Lower leg skin (tissue), 4 donors: ENCODE measurements at regions not wholly inside any gene's neighbourhood (a gene's known extent, or its start where the extent isn't known, plus 50 kb on each side); places are given as distances from the start of the nearest gene placed in this dataset.

Experiments
- DNase-seq, 2 donors: peaks; one replicate each; pipeline ENCODE4 v3.0.0-alpha.2; 2019; ENCODE audit warnings: low spot score in 2 of 2
- H3K4me3 ChIP-seq: fragments of 200-600 bp; sonication (generic); 2 replicates; pipeline ENCODE4 v1.5.1; 2017; ENCODE audit warnings: mild to moderate bottlenecking, low read depth; ENCODE audit not compliant: poor library complexity, severe bottlenecking
- CTCF ChIP-seq, 3 donors: fragments of 450-650 bp; IDR thresholded peaks; one replicate each; pipeline ENCODE4 v1.5.1; 2016; ENCODE audit warnings: antibody characterized with exemption in 3 of 3, mild to moderate bottlenecking in 3 of 3, moderate library complexity in 2 of 3
- POLR2A ChIP-seq, 2 donors: fragments of 450-650 bp; IDR thresholded peaks; one replicate each; pipeline ENCODE4 v1.6.1; 2016 to 2017; ENCODE audit warnings: antibody characterized with exemption in 2 of 2, mild to moderate bottlenecking in 1 of 2, moderate library complexity in 1 of 2
- WGBS, 2 donors: methylation state at CpG; one replicate each; pipeline ENCODE4 v1.1.5; 2018; 5-methylcytosine and 5-hydroxymethylcytosine counted together
- intact Hi-C: fragments of 100-400 bp; cut with DNase I; formaldehyde crosslinking; loops from one replicate; pipeline ENCODE4 v1.15.0; 2023; ENCODE audit warnings: low total_unique reads

GRCh38 chr1:90838720-90839119, 121.6 kb upstream of the BARHL2 start:
- H3K4me3 ChIP-seq, result no peak overlapping the region
- no peak for TF ChIP-seq POLR2A (IDR thresholded peaks at IDR 0.05)
- TF ChIP-seq CTCF (IDR thresholded peaks at IDR 0.05), result no peak
- DNase-seq, result no peak
- intact Hi-C loops, result no loop called here

GRCh38 chr1:90837420-90837819, 120.3 kb upstream of the BARHL2 start:
- intact Hi-C loops, result no loop called here
- no peak overlapping the region for H3K4me3 ChIP-seq
- TF ChIP-seq CTCF (IDR thresholded peaks at IDR 0.05) (no peak), POLR2A (IDR thresholded peaks at IDR 0.05) (no peak)
- 47 to 50% methylated on average over 7 of the region's 7 CpGs for WGBS, 2 donors
- DNase-seq, result no peak

GRCh38 chr1:90836345-90836679, 119.2 kb upstream of the BARHL2 start:
- 8 to 14% methylated on average over 8 of the region's 8 CpGs for WGBS, 2 donors
- intact Hi-C loops, result no loop called here

GRCh38 chr1:90835661-90836344, 118.7 kb upstream of the BARHL2 start:
- intact Hi-C loops, result no loop called here
- WGBS, 2 donors, result 8 to 9% methylated on average over 43 to 49 of the region's 59 CpGs
- DNase-seq, result no peak

More at GRCh38 chr1:90836345-90836679, 119.2 kb upstream of the BARHL2 start:
- no peak for TF ChIP-seq CTCF (IDR thresholded peaks at IDR 0.05)
- TF ChIP-seq POLR2A (IDR thresholded peaks at IDR 0.05), result no peak
- DNase-seq, result no peak
- H3K4me3 ChIP-seq, result no peak overlapping the region

GRCh38 chr1:90834886-90835660, 118.0 kb upstream of the BARHL2 start:
- DNase-seq, result no peak
- 13 to 22% methylated on average over 25 to 32 of the region's 40 CpGs for WGBS, 2 donors
- TF ChIP-seq CTCF (IDR thresholded peaks at IDR 0.05), result no peak
- TF ChIP-seq POLR2A (IDR thresholded peaks at IDR 0.05), result no peak
- no peak overlapping the region for H3K4me3 ChIP-seq
- intact Hi-C loops, result no loop called here

More at GRCh38 chr1:90835661-90836344, 118.7 kb upstream of the BARHL2 start:
- TF ChIP-seq CTCF (IDR thresholded peaks at IDR 0.05) (no peak), POLR2A (IDR thresholded peaks at IDR 0.05) (no peak)
- no peak overlapping the region for H3K4me3 ChIP-seq
